ENCODE measurements at regions not wholly inside any gene's neighbourhood (a gene's known extent, or its start where the extent isn't known, plus 50 kb on each side); places are given as distances from the start of the nearest gene placed in this dataset.

- ATAC-seq, result no peak
- DNase-seq (ENCODE audit: low read depth in 1 of 2, low spot score in 1 of 2), result no peak
- ChIA-PET CTCF (no interaction called here), POLR2A (no interaction called here)
- FAIRE-seq, result no peak
- Histone ChIP-seq H3K4me2 (no peak overlapping the region), H3K27ac (no peak overlapping the region), H3K9me3 (no peaks in the 10 kb centered on the region), H3K4me3 (no peak overlapping the region), H3K4me1 (no peaks in the 10 kb centered on the region)
- WGBS (ENCODE audit: missing lambda C conversion rate), result 20% methylated on average over 1 of the region's 1 CpG
- TF ChIP-seq EHMT2 (IDR thresholded peaks at IDR 0.05; ENCODE audit: low read depth) (no peak), EP300 (IDR thresholded peaks at IDR 0.05) (no peak), HOXA7 (CRISPR knock-in tag; IDR thresholded peaks at IDR 0.05) (no peak), REST (IDR thresholded peaks at IDR 0.05) (no peak), NR3C1 (IDR thresholded peaks at IDR 0.05) (no peak), NFE2L2 (conservative IDR thresholded peaks at IDR 0.05; ENCODE audit: low read length) (no peak), CHD4 (IDR thresholded peaks at IDR 0.05; ENCODE audit: borderline replicate concordance) (no peak), FOXS1 (CRISPR knock-in tag; IDR thresholded peaks at IDR 0.05) (no peak), ZFP36 (IDR thresholded peaks at IDR 0.05; ENCODE audit: borderline replicate concordance, partially characterized antibody) (no peak), CTCF (IDR thresholded peaks at IDR 0.05) (no peak), POLR2A (IDR thresholded peaks at IDR 0.05; ENCODE audit: low read length) (no peak), RNF2 (IDR thresholded peaks at IDR 0.05; ENCODE audit: borderline replicate concordance, low read depth) (no peak), RAD21 (conservative IDR thresholded peaks at IDR 0.05 in 1 of 2, IDR thresholded peaks at IDR 0.05 in 1 of 2) (no peak)
Observed at GRCh38 chr1:55348356-55348755, 133.2 kb upstream of the USP24 start.

- ChIA-PET POLR2A (no interaction called here), CTCF (no interaction called here)
- TF ChIP-seq MAFK (IDR thresholded peaks at IDR 0.05; ENCODE audit: partially characterized antibody) (no peak), EHF (CRISPR knock-in tag; IDR thresholded peaks at IDR 0.05) (no peak)
- DNase-seq (ENCODE audit: low read depth in 1 of 2, low spot score in 1 of 2), result no peak
- Histone ChIP-seq H3K4me1 (no peaks in the 10 kb centered on the region), H3K27ac (no peak overlapping the region), H3K4me3 (no peak overlapping the region), H3K4me2 (no peak overlapping the region), H3K9me3 (no peaks in the 10 kb centered on the region)
- ATAC-seq, result no peak
- no peak for FAIRE-seq
- 69% methylated on average over 2 of the region's 2 CpGs for whole genome bisulfite sequencing (ENCODE audit: missing lambda C conversion rate)
Observed at GRCh38 chr1:55347866-55348265, 132.7 kb upstream of the USP24 start.

- FAIRE-seq, result no peak
- 90% methylated on average over 2 of the region's 2 CpGs for WGBS (ENCODE audit: missing lambda C conversion rate)
Observed at GRCh38 chr1:55347041-55347440, 131.9 kb upstream of the USP24 start.

GRCh38 chr1:55346586-55346985 lies 131.4 kb upstream of the USP24 start:
- POLR2A ChIA-PET, result no interaction called here
- DNase-seq (ENCODE audit: low read depth in 1 of 2, low spot score in 1 of 2) (no peak), ATAC-seq (no peak), FAIRE-seq (no peak)
- Histone ChIP-seq H3K4me3 (no peak overlapping the region), H3K4me1 (no peaks in the 10 kb centered on the region), H3K4me2 (no peak overlapping the region), H3K27ac (no peak overlapping the region), H3K9me3 (no peaks in the 10 kb centered on the region)
- CTCF ChIA-PET, result interaction anchor here (0.6 kb wide), 2 partner anchors 62 to 691 kb away, joined by 3 read pairs; no protein-coding TSS in a partner anchor
- 94% methylated on average over 1 of the region's 1 CpG for WGBS (ENCODE audit: missing lambda C conversion rate)
- TF ChIP-seq CBX2 (IDR thresholded peaks at IDR 0.05; ENCODE audit: borderline replicate concordance, low read depth), result no peak

More at GRCh38 chr1:55347041-55347440, 131.9 kb upstream of the USP24 start:
- ATAC-seq (no peak), DNase-seq (ENCODE audit: low read depth in 1 of 2, low spot score in 1 of 2) (no peak)
- H3K4me3 ChIP-seq, result no peak overlapping the region
- no peaks in the 10 kb centered on the region for H3K4me1 ChIP-seq
- no peak overlapping the region for H3K4me2 ChIP-seq
- ChIA-PET POLR2A (no interaction called here), CTCF (interaction anchor here (0.6 to 0.7 kb wide), 2 partner anchors 29 to 691 kb away, joined by 3 read pairs; no protein-coding TSS in a partner anchor)
- H3K27ac ChIP-seq, result no peak overlapping the region
- TF ChIP-seq ZNF302 (CRISPR knock-in tag; IDR thresholded peaks at IDR 0.05), result no peak
- no peaks in the 10 kb centered on the region for H3K9me3 ChIP-seq
